ENCODE measurements at regions not wholly inside any gene's neighbourhood (a gene's known extent, or its start where the extent isn't known, plus 50 kb on each side); places are given as distances from the start of the nearest gene placed in this dataset.
"Not testable (repeated sequence)": the region's sequence is repeated elsewhere in the genome, so short reads cannot be mapped to it uniquely, and the experiment has no call there.

DNA sequence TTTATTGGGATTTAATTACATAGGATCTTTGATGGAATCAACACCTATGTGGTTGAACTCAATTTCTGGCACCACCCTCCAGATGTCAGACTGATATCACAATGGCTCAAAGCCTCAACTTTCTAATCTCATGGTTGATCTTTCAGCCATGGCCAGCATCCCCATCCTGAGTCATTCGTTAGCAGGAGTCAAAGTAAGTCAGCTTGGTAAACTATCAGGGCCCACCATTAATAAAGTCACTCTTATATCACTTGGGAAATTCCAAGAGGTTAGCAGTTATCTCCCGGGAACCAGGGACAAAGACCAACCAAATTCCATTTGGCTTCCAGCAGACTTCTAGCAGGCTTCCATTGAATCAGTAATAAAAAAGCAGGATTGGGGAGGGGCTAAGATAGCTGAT is 50.7 kb upstream of the TNFSF4 start:
- TF ChIP-seq, protein P1, sequence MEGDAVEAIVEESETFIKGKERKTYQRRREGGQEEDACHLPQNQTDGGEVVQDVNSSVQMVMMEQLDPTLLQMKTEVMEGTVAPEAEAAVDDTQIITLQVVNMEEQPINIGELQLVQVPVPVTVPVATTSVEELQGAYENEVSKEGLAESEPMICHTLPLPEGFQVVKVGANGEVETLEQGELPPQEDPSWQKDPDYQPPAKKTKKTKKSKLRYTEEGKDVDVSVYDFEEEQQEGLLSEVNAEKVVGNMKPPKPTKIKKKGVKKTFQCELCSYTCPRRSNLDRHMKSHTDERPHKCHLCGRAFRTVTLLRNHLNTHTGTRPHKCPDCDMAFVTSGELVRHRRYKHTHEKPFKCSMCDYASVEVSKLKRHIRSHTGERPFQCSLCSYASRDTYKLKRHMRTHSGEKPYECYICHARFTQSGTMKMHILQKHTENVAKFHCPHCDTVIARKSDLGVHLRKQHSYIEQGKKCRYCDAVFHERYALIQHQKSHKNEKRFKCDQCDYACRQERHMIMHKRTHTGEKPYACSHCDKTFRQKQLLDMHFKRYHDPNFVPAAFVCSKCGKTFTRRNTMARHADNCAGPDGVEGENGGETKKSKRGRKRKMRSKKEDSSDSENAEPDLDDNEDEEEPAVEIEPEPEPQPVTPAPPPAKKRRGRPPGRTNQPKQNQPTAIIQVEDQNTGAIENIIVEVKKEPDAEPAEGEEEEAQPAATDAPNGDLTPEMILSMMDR (IDR thresholded peaks at IDR 0.05), result no peak
- DNase-seq (ENCODE audit: low spot score in 2 of 2), result no peak
- Histone ChIP-seq H3K27ac (no peak overlapping the region), H3K4me1 (no peaks in the 10 kb centered on the region), H3K27me3 (no peaks in the 10 kb centered on the region), H3K9me3 (peaks cover 0 to 18% of the 10 kb centered on the region in 2 donors), H3K36me3 (no peaks in the 10 kb centered on the region), H3K4me3 (no peak overlapping the region)
- intact Hi-C loops (cut with DNase I), result no loop called here

DNA sequence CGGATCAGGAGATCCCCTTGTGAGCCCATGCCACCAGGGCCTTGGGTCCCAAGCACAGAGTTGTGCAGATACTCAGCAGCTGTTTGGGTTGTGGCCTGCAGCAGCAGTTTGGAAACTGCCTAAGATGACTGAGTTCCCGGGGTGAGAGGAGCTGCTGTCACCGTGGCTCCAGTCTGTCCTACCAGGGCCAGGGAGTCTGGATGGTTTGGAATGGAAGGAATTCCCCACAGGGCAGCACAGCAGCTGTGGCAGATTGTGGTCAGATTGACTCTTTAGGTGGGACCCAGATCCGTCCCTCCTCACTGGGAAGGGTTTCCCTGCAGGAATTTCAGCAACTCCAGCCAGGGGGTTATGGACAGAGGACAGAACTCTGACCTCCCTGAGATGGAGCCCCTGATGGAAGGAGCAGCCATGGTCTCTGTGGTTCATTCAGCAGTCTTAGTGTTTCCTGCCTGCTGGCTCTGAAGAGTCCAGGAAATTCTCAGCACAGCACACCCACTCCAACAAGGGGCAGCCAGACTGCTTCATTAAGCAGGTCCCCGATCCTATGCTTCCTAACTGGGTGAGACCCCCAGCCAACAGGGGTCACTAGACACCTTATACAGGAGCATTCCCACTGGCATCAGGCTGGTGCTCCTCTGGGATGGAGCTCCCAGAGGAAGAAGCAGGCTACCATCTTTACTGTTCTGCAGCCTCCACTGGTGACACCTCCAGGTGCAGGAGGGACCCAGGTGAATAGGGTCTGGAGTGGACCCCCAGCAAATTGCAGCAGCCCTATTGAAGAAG is 51.5 kb upstream of the TNFSF4 start:
- no peaks in the 10 kb centered on the region for H3K36me3 ChIP-seq
- H3K4me3 ChIP-seq, result no peak overlapping the region
- peaks cover 0 to 18% of the 10 kb centered on the region in 2 donors for H3K9me3 ChIP-seq
- no peak for DNase-seq (ENCODE audit: low spot score in 2 of 2)
- intact Hi-C loops (cut with DNase I), result no loop called here
- no peaks in the 10 kb centered on the region for H3K4me1 ChIP-seq
- TF ChIP-seq, protein P1 (IDR thresholded peaks at IDR 0.05), result no peak
- no peak overlapping the region for H3K27ac ChIP-seq
- no peaks in the 10 kb centered on the region for H3K27me3 ChIP-seq

DNA sequence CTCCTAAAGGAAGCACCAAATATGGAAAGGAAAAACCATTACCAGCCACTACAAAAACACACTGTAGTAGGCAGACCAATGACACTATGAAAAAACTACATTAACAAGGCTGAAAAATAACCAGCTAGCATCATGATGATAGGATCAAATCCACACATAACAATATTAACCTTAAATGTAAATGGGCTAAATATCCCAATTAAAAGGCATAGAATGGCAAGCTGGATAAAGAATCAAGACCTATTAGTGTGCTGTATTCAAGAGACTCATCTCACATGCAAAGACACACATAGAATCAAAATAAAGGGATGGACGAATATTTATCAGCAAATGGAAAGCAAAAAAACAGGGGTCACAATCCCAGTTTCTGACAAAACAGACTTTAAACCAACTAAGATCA is 53.2 kb upstream of the TNFSF4 start:
- H3K9me3 ChIP-seq, result peaks cover 0 to 18% of the 10 kb centered on the region in 2 donors
- H3K27me3 ChIP-seq; H3K4me1 ChIP-seq; DNase-seq (ENCODE audit: low spot score in 2 of 2); H3K4me3 ChIP-seq; H3K36me3 ChIP-seq; intact Hi-C loops (cut with DNase I); H3K27ac ChIP-seq: not testable (repeated sequence)

DNA sequence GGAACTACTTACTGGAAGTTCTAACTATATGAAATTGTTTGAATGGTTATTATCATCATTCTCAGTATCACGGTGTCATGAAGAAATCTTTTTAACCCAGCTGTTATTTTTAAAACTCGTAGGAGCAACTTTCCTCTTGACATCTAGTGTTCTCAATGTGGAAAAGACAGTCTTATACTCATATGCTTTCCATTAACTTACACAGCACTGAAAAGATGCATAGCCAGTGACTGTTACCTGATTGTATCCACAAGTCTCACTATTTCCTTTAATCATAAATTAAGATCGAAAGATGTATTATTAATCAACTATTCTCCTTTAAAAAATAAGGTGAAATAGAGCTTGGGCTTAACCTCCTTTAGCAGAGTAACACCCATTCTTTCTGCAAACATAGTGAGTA is 59.7 kb upstream of the TNFSF4 start:
- Histone ChIP-seq H3K27ac (no peak overlapping the region), H3K9me3 (no peaks in the 10 kb centered on the region), H3K27me3 (no peaks in the 10 kb centered on the region), H3K36me3 (no peaks in the 10 kb centered on the region), H3K4me1 (no peaks in the 10 kb centered on the region), H3K4me3 (no peak overlapping the region)
- TF ChIP-seq, protein P1 (IDR thresholded peaks at IDR 0.05), result no peak
- intact Hi-C loops (cut with DNase I), result no loop called here
- DNase-seq (ENCODE audit: low spot score in 2 of 2), result no peak

DNA sequence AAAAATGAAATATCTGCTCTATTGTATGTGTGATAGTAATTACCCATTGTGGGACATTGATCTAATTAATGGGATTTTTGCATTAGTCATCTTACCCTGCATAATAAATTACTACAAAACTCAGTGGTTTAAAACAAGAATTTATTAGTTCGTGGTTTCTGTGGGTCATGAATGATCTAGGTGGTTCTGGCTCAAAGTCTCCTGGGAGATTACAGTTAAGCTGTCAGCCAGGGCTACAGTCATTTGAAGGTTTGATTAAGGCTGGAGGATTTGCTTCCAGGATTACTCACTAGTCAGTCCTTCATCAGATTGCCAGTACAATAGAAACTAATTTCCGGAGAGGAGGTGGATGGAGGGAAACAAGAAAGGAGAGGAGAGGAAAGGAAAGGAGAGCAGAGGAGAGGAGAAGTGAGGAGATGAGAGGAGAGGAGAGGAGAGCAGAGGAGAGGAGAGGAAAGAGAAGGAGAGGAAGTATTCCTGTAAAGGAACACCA is 60.4 kb upstream of the TNFSF4 start:
- Histone ChIP-seq H3K27me3 (no peaks in the 10 kb centered on the region), H3K9me3 (no peaks in the 10 kb centered on the region), H3K27ac (no peak overlapping the region), H3K4me3 (no peak overlapping the region), H3K4me1 (no peaks in the 10 kb centered on the region), H3K36me3 (no peaks in the 10 kb centered on the region)
- intact Hi-C loops (cut with DNase I), result no loop called here
- TF ChIP-seq, protein P1 (IDR thresholded peaks at IDR 0.05), result no peak
- DNase-seq (ENCODE audit: low spot score in 2 of 2), result no peak

DNA sequence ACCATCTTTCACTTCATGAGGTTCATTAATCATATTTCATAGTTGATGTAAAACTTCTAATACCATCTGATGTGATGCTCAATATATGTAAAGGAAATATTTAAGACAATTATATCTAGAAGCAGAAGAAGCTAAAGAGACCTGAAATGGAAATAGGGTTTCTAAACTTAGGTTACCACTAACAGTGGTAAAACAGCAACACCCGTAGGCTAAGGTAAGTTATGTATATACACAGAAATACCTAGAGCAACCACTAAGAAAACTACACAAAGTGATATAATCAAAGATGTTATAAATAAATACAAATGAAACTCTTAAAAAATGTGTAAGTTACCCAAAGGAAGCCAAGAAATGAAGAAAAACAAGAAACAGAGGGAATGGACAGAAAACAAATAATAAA is 61.1 kb upstream of the TNFSF4 start:
- no peak overlapping the region for H3K27ac ChIP-seq
- intact Hi-C loops (cut with DNase I), result no loop called here
- H3K27me3 ChIP-seq, result no peaks in the 10 kb centered on the region
- no peaks in the 10 kb centered on the region for H3K36me3 ChIP-seq
- DNase-seq (ENCODE audit: low spot score in 2 of 2), result no peak
- H3K9me3 ChIP-seq, result no peaks in the 10 kb centered on the region
- H3K4me3 ChIP-seq, result no peak overlapping the region
- no peaks in the 10 kb centered on the region for H3K4me1 ChIP-seq
- TF ChIP-seq, protein P1 (IDR thresholded peaks at IDR 0.05), result no peak
